ENCODE measurements at regions not wholly inside any gene's neighbourhood (a gene's known extent, or its start where the extent isn't known, plus 50 kb on each side); places are given as distances from the start of the nearest gene placed in this dataset.

DNA sequence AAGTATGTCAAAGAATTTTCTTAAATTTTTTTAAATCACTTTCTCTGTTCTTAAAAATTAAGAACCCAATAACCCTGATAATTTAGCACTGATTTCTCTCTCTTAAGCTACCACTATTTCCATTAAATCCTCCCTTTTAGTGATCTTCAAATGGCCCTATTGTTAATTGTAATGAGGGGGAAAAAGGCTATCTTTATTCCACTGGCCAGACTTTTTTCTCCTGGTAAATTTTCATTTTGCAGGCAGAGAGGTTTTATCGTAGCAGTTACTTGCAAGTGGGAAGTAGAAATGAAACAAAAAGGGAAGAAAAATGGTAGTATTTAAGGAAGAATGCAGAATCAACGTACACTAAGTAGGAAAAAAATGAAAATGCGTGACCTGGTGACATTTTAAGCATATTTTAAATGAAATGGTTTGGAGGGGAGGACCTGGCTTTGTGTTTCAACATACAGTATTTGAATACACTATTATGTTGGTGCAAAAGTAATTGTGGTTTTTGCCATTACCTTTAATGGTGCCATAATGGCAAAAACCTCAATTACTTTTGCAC is 224.9 kb downstream of the TANC2 start:
- H3K4me1 Mint-ChIP-seq (ENCODE audit: unreplicated experiment): peaks cover 7% of the 10 kb centered on the region

DNA sequence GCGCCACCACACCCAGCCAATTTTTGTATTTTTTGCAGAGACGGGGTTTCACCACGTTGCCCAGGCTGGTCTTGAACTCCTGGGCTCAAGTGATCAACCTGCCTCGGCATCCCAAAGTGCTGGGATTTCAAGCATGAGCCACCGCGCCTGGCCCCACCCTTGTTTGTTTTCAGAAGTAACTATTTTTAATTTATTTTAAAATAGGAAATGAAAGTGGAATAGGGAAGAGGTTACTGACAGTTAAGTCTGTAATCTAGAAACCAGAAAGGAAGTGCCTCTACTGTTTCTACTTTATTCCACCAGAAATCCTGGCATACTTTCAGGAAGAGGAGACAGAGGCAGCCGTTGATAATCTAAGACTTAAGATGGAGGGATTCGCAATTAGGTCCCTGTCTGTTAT is 225.6 kb downstream of the TANC2 start:
- Mint-ChIP-seq H3K4me1 (ENCODE audit: unreplicated experiment) (peaks cover 6% of the 10 kb centered on the region), H3K36me3 (ENCODE audit: unreplicated experiment) (peaks cover 9% of the 10 kb centered on the region), H3K9me3 (ENCODE audit: unreplicated experiment) (peaks cover 6% of the 10 kb centered on the region), H3K4me3 (ENCODE audit: unreplicated experiment) (no peak overlapping the region), H3K27ac (ENCODE audit: unreplicated experiment) (no peak overlapping the region), H3K27me3 (ENCODE audit: unreplicated experiment) (no peaks in the 10 kb centered on the region)
- no peak for DNase-seq (ENCODE audit: extremely low spot score, unreplicated experiment)
- TF ChIP-seq CTCF (IDR thresholded peaks at IDR 0.05): no peak

More for the DNA sequence above, 224.9 kb downstream of the TANC2 start:
- H3K27ac Mint-ChIP-seq (ENCODE audit: unreplicated experiment): no peak overlapping the region
- H3K4me3 Mint-ChIP-seq (ENCODE audit: unreplicated experiment): peak overlapping the region; percentile 14
- TF ChIP-seq CTCF (IDR thresholded peaks at IDR 0.05): no peak
- H3K9me3 Mint-ChIP-seq (ENCODE audit: unreplicated experiment): peaks cover 6% of the 10 kb centered on the region
- H3K27me3 Mint-ChIP-seq (ENCODE audit: unreplicated experiment): no peaks in the 10 kb centered on the region
- peaks cover 8% of the 10 kb centered on the region for H3K36me3 Mint-ChIP-seq (ENCODE audit: unreplicated experiment)
- DNase-seq (ENCODE audit: extremely low spot score, unreplicated experiment): no peak

GRCh38 chr17:63193827-63194226 is 227.8 kb downstream of the TANC2 start:
- H3K36me3 Mint-ChIP-seq (ENCODE audit: unreplicated experiment): peaks cover 5% of the 10 kb centered on the region
- H3K9me3 Mint-ChIP-seq (ENCODE audit: unreplicated experiment): peaks cover 6% of the 10 kb centered on the region
- H3K4me3 Mint-ChIP-seq (ENCODE audit: unreplicated experiment): no peak overlapping the region
- H3K4me1 Mint-ChIP-seq (ENCODE audit: unreplicated experiment): peaks cover 5% of the 10 kb centered on the region
- H3K27ac Mint-ChIP-seq (ENCODE audit: unreplicated experiment): no peak overlapping the region
- no peak for TF ChIP-seq CTCF (IDR thresholded peaks at IDR 0.05)
- H3K27me3 Mint-ChIP-seq (ENCODE audit: unreplicated experiment): no peaks in the 10 kb centered on the region
- no peak for DNase-seq (ENCODE audit: extremely low spot score, unreplicated experiment)

DNA sequence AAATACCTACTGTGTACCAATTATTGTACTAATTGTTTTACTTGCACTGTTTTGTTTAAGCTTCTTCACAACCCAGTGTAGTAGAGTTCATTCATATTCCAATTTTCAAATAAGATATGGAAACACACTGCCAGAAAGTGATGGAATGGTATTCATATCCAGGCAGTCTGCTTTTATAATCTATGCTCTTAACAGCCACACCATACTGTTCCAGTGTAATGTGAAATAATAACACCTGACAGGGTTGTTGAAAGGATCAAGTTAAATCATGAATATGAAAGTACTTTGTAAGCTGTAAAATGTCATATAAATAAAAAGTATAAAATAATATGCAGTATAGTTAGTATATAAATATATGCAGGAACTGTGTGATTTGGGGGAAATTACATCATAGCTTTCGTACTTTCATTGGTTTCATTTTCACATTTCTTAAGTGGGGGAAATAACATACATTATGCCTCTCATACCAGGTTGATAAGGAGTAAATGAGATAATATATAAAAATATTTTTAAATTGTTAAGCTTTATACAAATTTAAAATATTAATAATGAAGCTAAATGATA is 230.8 kb downstream of the TANC2 start:
- no peaks in the 10 kb centered on the region for H3K27me3 Mint-ChIP-seq (ENCODE audit: unreplicated experiment)
- no peak for DNase-seq (ENCODE audit: extremely low spot score, unreplicated experiment)
- H3K27ac Mint-ChIP-seq (ENCODE audit: unreplicated experiment): no peak overlapping the region
- peaks cover 1% of the 10 kb centered on the region for H3K4me1 Mint-ChIP-seq (ENCODE audit: unreplicated experiment)
- H3K9me3 Mint-ChIP-seq (ENCODE audit: unreplicated experiment): no peaks in the 10 kb centered on the region
- TF ChIP-seq CTCF (IDR thresholded peaks at IDR 0.05): no peak
- H3K36me3 Mint-ChIP-seq (ENCODE audit: unreplicated experiment): peaks cover 8% of the 10 kb centered on the region
- H3K4me3 Mint-ChIP-seq (ENCODE audit: unreplicated experiment): no peak overlapping the region

DNA sequence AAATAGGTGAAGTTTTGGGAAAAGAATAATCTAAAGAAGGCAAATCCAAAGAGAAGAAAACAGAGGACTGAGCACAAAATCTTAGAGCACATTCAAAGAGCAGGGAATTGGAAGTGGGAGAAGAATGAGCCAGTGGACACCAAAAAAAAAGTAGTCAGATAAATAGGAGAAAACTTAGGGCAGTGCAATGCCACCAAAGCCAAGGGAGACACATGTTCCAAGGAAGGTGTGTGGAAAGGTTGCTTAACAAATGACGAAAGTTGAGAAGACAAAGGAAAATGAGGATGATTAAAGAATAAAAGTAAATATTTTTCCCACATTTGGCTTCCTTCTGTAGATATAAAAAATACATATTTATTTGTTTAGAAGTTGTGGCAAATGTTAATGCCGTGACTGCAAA is 237.6 kb downstream of the TANC2 start:
- Mint-ChIP-seq H3K4me1 (ENCODE audit: unreplicated experiment) (no peaks in the 10 kb centered on the region), H3K27ac (ENCODE audit: unreplicated experiment) (no peak overlapping the region), H3K9me3 (ENCODE audit: unreplicated experiment) (peaks cover 24% of the 10 kb centered on the region), H3K36me3 (ENCODE audit: unreplicated experiment) (peaks cover 24% of the 10 kb centered on the region), H3K4me3 (ENCODE audit: unreplicated experiment) (no peak overlapping the region), H3K27me3 (ENCODE audit: unreplicated experiment) (no peaks in the 10 kb centered on the region)
- TF ChIP-seq CTCF (IDR thresholded peaks at IDR 0.05): no peak
- no peak for DNase-seq (ENCODE audit: extremely low spot score, unreplicated experiment)
